K562 (cell line): ENCODE measurements at regions not wholly inside any gene's neighbourhood (a gene's known extent, or its start where the extent isn't known, plus 50 kb on each side); places are given as distances from the start of the nearest gene placed in this dataset.

Source experiments
- ATAC-seq: fragments of 200-7000 bp; cut with Tn5 transposase; 3 replicates; pipeline ENCODE4 v1.9.1; 2020; ENCODE audit warnings: moderate library complexity
- BruUV-seq: library from RNA; stranded (reverse); fragments of 400-500 nt; replicated peaks from 2 replicates; lab custom pipeline; 2021; lab: Mats Ljungman, UMichigan
- CTCF ChIA-PET: fragments of 300-600 bp; formaldehyde crosslinking; extraction: SDS; loops from one replicate; lab custom pipeline; 2021; ENCODE audit warnings: low intra/inter-chr PET ratio; lab: Yijun Ruan, JAX
- POLR2A ChIA-PET: fragments of 300-600, 350-650 bp; sonication (Branson Sonifier 250); formaldehyde crosslinking; extraction: SDS; loops from one replicate; lab custom pipeline; 2021; ENCODE audit warnings: antibody characterized with exemption, inconsistent platforms; lab: Yijun Ruan, JAX
- DNase-seq, 4 experiments: peaks; one replicate each; pipeline versions ENCODE4 v3.0.0 to v3.0.0-alpha.2; 2011 to 2018; ENCODE audit warnings: low spot score in 3 of 4, mixed read lengths in 3 of 4; ENCODE audit errors: extremely low read depth in 1 of 4
- FAIRE-seq: peaks from 2 replicates; lab custom pipeline; 2011; peaks lifted over from hg19 to GRCh38; lab: Jason Lieb, UNC
- H2AFZ ChIP-seq: 2 replicates; pipeline ENCODE4 v1.6.0; 2011; ENCODE audit warnings: low read depth, low read length, control low read depth, inconsistent platforms
- H3K27ac ChIP-seq: fragments of 200-600 bp; 3 replicates; pipeline ENCODE4 v1.8.0; 2011; ENCODE audit warnings: low read depth, mild to moderate bottlenecking, control low read depth, inconsistent platforms, low read length, moderate library complexity, mixed read lengths; ENCODE audit errors: extremely low read depth
- H3K27me3 ChIP-seq, 2 experiments: fragments of 300-600 bp in 1 of 2; 2 replicates in 1 of 2; 3 replicates in 1 of 2; pipeline versions ENCODE4 v1.6.0 to v1.8.0; 2011; ENCODE audit warnings: inconsistent platforms in 2 of 2, low read length in 2 of 2, mild to moderate bottlenecking in 1 of 2, mixed read lengths in 1 of 2, moderate library complexity in 1 of 2; ENCODE audit not compliant: control insufficient read depth in 2 of 2, insufficient read depth in 2 of 2
- H3K36me3 ChIP-seq: fragments of 300-600 bp; 3 replicates; pipeline ENCODE4 v1.8.0; 2011; ENCODE audit warnings: mild to moderate bottlenecking, low read length, inconsistent platforms; ENCODE audit not compliant: control insufficient read depth, insufficient read depth
- H3K4me1 ChIP-seq, 2 experiments: fragments of 200-600 bp in 1 of 2; replicated peaks in 1 of 2; 2 replicates in 1 of 2; 3 replicates in 1 of 2; pipeline versions ENCODE4 v1.5.1 to v1.8.0; 2011; ENCODE audit warnings: inconsistent platforms in 2 of 2, low read length in 2 of 2, mild to moderate bottlenecking in 1 of 2, mixed read lengths in 1 of 2, moderate library complexity in 1 of 2; ENCODE audit not compliant: control insufficient read depth in 2 of 2, insufficient read depth in 2 of 2
- H3K4me2 ChIP-seq: 2 replicates; pipeline ENCODE4 v1.6.1; 2011; ENCODE audit warnings: low read length, control low read depth, inconsistent platforms, mixed read lengths; ENCODE audit not compliant: insufficient read depth
- H3K4me3 ChIP-seq: fragments of 200-600 bp; sonication (generic), shearing (Covaris generic); 2 replicates; pipeline ENCODE4 v1.5.1; 2016; ENCODE audit warnings: control low read depth, inconsistent platforms
- H3K79me2 ChIP-seq: fragments of 200-600 bp; 3 replicates; pipeline ENCODE4 v1.8.0; 2011; ENCODE audit warnings: low read length, inconsistent platforms; ENCODE audit not compliant: control insufficient read depth, insufficient read depth
- H3K9ac ChIP-seq, 2 experiments: 2 replicates each; pipeline versions ENCODE4 v1.6.0 to v1.6.1; 2011; ENCODE audit warnings: low read depth in 2 of 2, low read length in 2 of 2, control low read depth in 1 of 2, inconsistent platforms in 1 of 2, mild to moderate bottlenecking in 1 of 2, mixed read lengths in 1 of 2; ENCODE audit not compliant: insufficient read depth in 1 of 2
- H3K9me1 ChIP-seq: one replicate; pipeline ENCODE4 v1.6.0; 2011; ENCODE audit warnings: inconsistent platforms, mild to moderate bottlenecking, low read length, moderate library complexity; ENCODE audit not compliant: control insufficient read depth, insufficient read depth
- H3K9me3 ChIP-seq: replicated peaks from 2 replicates; pipeline ENCODE4 v1.5.1; 2011; ENCODE audit warnings: low read depth, low read length, inconsistent platforms; ENCODE audit not compliant: control insufficient read depth, insufficient read depth
- H4K20me1 ChIP-seq: replicated peaks from 2 replicates; pipeline ENCODE4 v1.6.1; 2011; ENCODE audit warnings: low read length, inconsistent platforms, mixed read lengths; ENCODE audit not compliant: control insufficient read depth, insufficient read depth
- CHAMP1 ChIP-seq: fragments of 450-650 bp; IDR thresholded peaks from 2 replicates; pipeline ENCODE4 v1.6.1; 2016; ENCODE audit warnings: mild to moderate bottlenecking
- CREB3 ChIP-seq: fragments of 450-650 bp; conservative IDR thresholded peaks from 2 replicates; pipeline ENCODE4 v1.6.1; 2016; ENCODE audit warnings: missing genetic modification characterization, low read depth, mild to moderate bottlenecking, missing compliant biosample characterization, moderate library complexity
- HDAC6 ChIP-seq: IDR thresholded peaks from 2 replicates; pipeline ENCODE4 v1.6.1; 2012; ENCODE audit warnings: low read depth, mild to moderate bottlenecking, control low read depth, inconsistent platforms, low read length, moderate library complexity
- JUN ChIP-seq, 2 experiments: sonication (generic) in 1 of 2; formaldehyde crosslinking in 1 of 2; IDR thresholded peaks; 2 replicates each; pipeline versions ENCODE4 v1.6.1 to v1.8.0; 2012 to 2022; ENCODE audit warnings: borderline replicate concordance in 2 of 2, mild to moderate bottlenecking in 2 of 2, improper control_type of control experiment in 1 of 2, low read depth in 1 of 2, low read length in 1 of 2, missing genetic modification reagents in 1 of 2
- POLR3A ChIP-seq: IDR thresholded peaks from 2 replicates; pipeline ENCODE4 v1.6.1; 2011; ENCODE audit warnings: borderline replicate concordance, mild to moderate bottlenecking, moderate library complexity; ENCODE audit not compliant: insufficient read length, insufficient read depth; ENCODE audit errors: extremely low read depth
- SIX5 ChIP-seq, 2 experiments: IDR thresholded peaks; 2 replicates each; pipeline ENCODE4 v1.6.1; 2011; ENCODE audit warnings: low read length in 2 of 2, borderline replicate concordance in 1 of 2, low read depth in 1 of 2, mild to moderate bottlenecking in 1 of 2, moderate library complexity in 1 of 2; ENCODE audit not compliant: insufficient read depth in 1 of 2
- STAT5A ChIP-seq: IDR thresholded peaks from 2 replicates; pipeline ENCODE4 v1.6.1; 2012; ENCODE audit warnings: low read length, inconsistent platforms, borderline replicate concordance
- ZNF124 ChIP-seq: sonication (generic); formaldehyde crosslinking; IDR thresholded peaks from 2 replicates; pipeline ENCODE4 v1.8.1; 2022; ENCODE audit warnings: missing genetic modification reagents
- ZNF217 ChIP-seq: sonication (generic); formaldehyde crosslinking; IDR thresholded peaks from 2 replicates; pipeline ENCODE4 v1.8.0; 2022; ENCODE audit warnings: mild to moderate bottlenecking, missing genetic modification reagents
- ZNF511 ChIP-seq: sonication (generic); formaldehyde crosslinking; IDR thresholded peaks from 2 replicates; pipeline ENCODE4 v1.8.0; 2022; ENCODE audit warnings: mild to moderate bottlenecking, missing genetic modification reagents
- in situ Hi-C: fragments of 300-500 bp; cut with MboI; formaldehyde crosslinking; loops from 4 replicates; pipeline ENCODE4 v1.15.0; 2018; ENCODE audit warnings: inconsistent platforms, mixed read lengths
- intact Hi-C: fragments of 100-400 bp; cut with micrococcal nuclease; formaldehyde crosslinking; loops from 2 replicates; pipeline ENCODE4 v1.14.2; 2022

DNA sequence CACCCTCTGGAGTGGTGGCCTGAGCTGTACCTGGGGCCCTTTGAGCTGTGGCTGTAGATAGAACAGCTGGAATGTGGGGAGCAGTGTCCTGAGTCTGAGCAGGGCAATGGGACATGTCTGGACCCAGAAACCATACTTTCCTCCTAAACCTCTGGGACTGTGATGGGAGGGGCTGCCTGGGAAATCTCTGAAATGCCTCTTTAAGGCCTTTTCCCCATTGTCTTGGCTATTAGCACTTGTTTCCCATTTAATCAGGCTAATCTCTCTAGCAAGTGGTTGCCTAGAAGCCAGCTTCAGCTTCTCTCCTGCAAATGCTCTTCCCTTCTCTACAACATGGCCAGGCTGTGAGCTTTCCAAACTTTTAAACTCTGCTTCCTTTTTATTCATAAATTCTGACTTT is 58.5 kb upstream of the SPATA16 start:
- CTCF ChIA-PET: no interaction called here
- no peak overlapping the region for H3K9ac ChIP-seq
- BruUV-seq: no TSS peak
- in situ Hi-C loops: no loop called here
- H4K20me1 ChIP-seq: no peaks in the 10 kb centered on the region
- no peak overlapping the region for H3K27ac ChIP-seq
- no peaks in the 10 kb centered on the region for H3K79me2 ChIP-seq
- FAIRE-seq: no peak
- ATAC-seq: no peak
- H3K27me3 ChIP-seq: no peaks in the 10 kb centered on the region
- no peaks in the 10 kb centered on the region for H3K36me3 ChIP-seq
- no peak overlapping the region for H3K4me2 ChIP-seq
- no peaks in the 10 kb centered on the region for H3K9me1 ChIP-seq
- DNase-seq: no peak
- H3K4me3 ChIP-seq: no peak overlapping the region
- H3K9me3 ChIP-seq: no peaks in the 10 kb centered on the region
- POLR2A ChIA-PET: no interaction called here
- no peak overlapping the region for H2AFZ ChIP-seq
- intact Hi-C loops: no loop called here
- TF ChIP-seq STAT5A: no peak
- TF ChIP-seq ZNF217 (CRISPR knock-in tag): no peak
- TF ChIP-seq HDAC6: no peak
- TF ChIP-seq JUN (IDR thresholded peaks at IDR 0.05; ENCODE audit: borderline replicate concordance, low read depth, low read length): no peak
- TF ChIP-seq JUN (CRISPR knock-in tag; IDR thresholded peaks at IDR 0.05; ENCODE audit: borderline replicate concordance): no peak
- TF ChIP-seq ZNF511 (CRISPR knock-in tag): no peak
- TF ChIP-seq ZNF124: no peak
- no peak for TF ChIP-seq CHAMP1
- no peak for TF ChIP-seq CREB3
- TF ChIP-seq POLR3A: no peak
- TF ChIP-seq SIX5 (IDR thresholded peaks at IDR 0.05; ENCODE audit: borderline replicate concordance in 1 of 2, insufficient read depth in 1 of 2, low read depth in 1 of 2, low read length in 2 of 2): no peak
- H3K4me1 ChIP-seq: no peaks in the 10 kb centered on the region
